Liver (tissue), 8 donors: ENCODE measurements at regions not wholly inside any gene's neighbourhood (a gene's known extent, or its start where the extent isn't known, plus 50 kb on each side); places are given as distances from the start of the nearest gene placed in this dataset.

Experiments
- DNase-seq: peaks from one replicate; pipeline ENCODE4 v3.0.0-alpha.2; 2017; ENCODE audit warnings: low spot score
- H3K27ac ChIP-seq, 2 donors: one replicate each; pipeline ENCODE4 v1.7.0; 2013; ENCODE audit warnings: inconsistent platforms in 2 of 2, low read length in 2 of 2, control low read depth in 1 of 2, low read depth in 1 of 2, mild to moderate bottlenecking in 1 of 2
- H3K27me3 ChIP-seq, 4 donors: one replicate each; pipeline versions ENCODE4 v1.6.1 to v1.7.0; 2013; ENCODE audit warnings: low read length in 3 of 4, inconsistent platforms in 1 of 4, mild to moderate bottlenecking in 1 of 4, moderate library complexity in 1 of 4; ENCODE audit not compliant: control insufficient read depth in 4 of 4, insufficient read depth in 4 of 4
- H3K36me3 ChIP-seq, 4 donors: one replicate each; pipeline versions ENCODE4 v1.6.1 to v1.7.0; 2013; ENCODE audit warnings: low read length in 3 of 4, mild to moderate bottlenecking in 3 of 4, low read depth in 1 of 4, moderate library complexity in 1 of 4; ENCODE audit not compliant: control insufficient read depth in 4 of 4, insufficient read depth in 3 of 4
- H3K4me1 ChIP-seq, 4 donors: one replicate each; pipeline versions ENCODE4 v1.6.1 to v1.7.0; 2013; ENCODE audit warnings: low read length in 3 of 4, mild to moderate bottlenecking in 3 of 4, moderate library complexity in 1 of 4; ENCODE audit not compliant: control insufficient read depth in 4 of 4, insufficient read depth in 4 of 4
- H3K4me3 ChIP-seq, 3 donors: one replicate each; pipeline versions ENCODE4 v1.6.1 to v1.7.0; 2013; ENCODE audit warnings: low read length in 3 of 3, control low read depth in 1 of 3, low read depth in 1 of 3, mild to moderate bottlenecking in 1 of 3
- H3K9ac ChIP-seq, 2 donors: one replicate each; pipeline ENCODE4 v1.7.0; 2013; ENCODE audit warnings: low read length in 2 of 2, mild to moderate bottlenecking in 2 of 2, moderate library complexity in 2 of 2, control low read depth in 1 of 2, low read depth in 1 of 2
- H3K9me3 ChIP-seq, 4 donors: one replicate each; pipeline versions ENCODE4 v1.6.1 to v1.7.0; 2013; ENCODE audit warnings: low read length in 3 of 4; ENCODE audit not compliant: control insufficient read depth in 4 of 4
- ATF3 ChIP-seq: IDR thresholded peaks from 2 replicates; pipeline ENCODE4 v1.6.1; 2016; ENCODE audit warnings: antibody characterized with exemption
- CTCF ChIP-seq: fragments of 150-350 bp; IDR thresholded peaks from 2 replicates; pipeline ENCODE4 v1.5.1; 2017; ENCODE audit warnings: improper control_type of control experiment, low read depth, low read length; ENCODE audit not compliant: missing input control
- EGR1 ChIP-seq, 2 donors: IDR thresholded peaks; 2 replicates each; pipeline ENCODE4 v1.6.1; 2016 to 2018; ENCODE audit warnings: antibody characterized with exemption in 2 of 2, low read depth in 2 of 2
- FOXA1 ChIP-seq: IDR thresholded peaks from 2 replicates; pipeline ENCODE4 v1.6.1; 2016; ENCODE audit warnings: antibody characterized with exemption
- FOXA2 ChIP-seq: IDR thresholded peaks from 2 replicates; pipeline ENCODE4 v1.6.1; 2016; ENCODE audit warnings: antibody characterized with exemption
- GABPA ChIP-seq, 2 donors: IDR thresholded peaks in 1 of 2; conservative IDR thresholded peaks in 1 of 2; 2 replicates each; pipeline ENCODE4 v1.6.1; 2016; ENCODE audit warnings: antibody characterized with exemption in 2 of 2, mild to moderate bottlenecking in 1 of 2, moderate library complexity in 1 of 2
- HNF4A ChIP-seq, 2 donors: conservative IDR thresholded peaks; 2 replicates each; pipeline ENCODE4 v1.6.1; 2016; ENCODE audit warnings: antibody characterized with exemption in 2 of 2, mild to moderate bottlenecking in 2 of 2
- HNF4G ChIP-seq: IDR thresholded peaks from 2 replicates; pipeline ENCODE4 v1.6.1; 2016; ENCODE audit warnings: antibody characterized with exemption
- JUND ChIP-seq, 2 donors: IDR thresholded peaks; 2 replicates each; pipeline ENCODE4 v1.6.1; 2016; ENCODE audit warnings: antibody characterized with exemption in 2 of 2
- MAX ChIP-seq: IDR thresholded peaks from 2 replicates; pipeline ENCODE4 v1.6.1; 2016; ENCODE audit warnings: antibody characterized with exemption
- RAD21 ChIP-seq, 2 donors: IDR thresholded peaks; 2 replicates each; pipeline ENCODE4 v1.6.1; 2016; ENCODE audit warnings: antibody characterized with exemption in 2 of 2, mild to moderate bottlenecking in 2 of 2
- REST ChIP-seq: IDR thresholded peaks from 2 replicates; pipeline ENCODE4 v1.6.1; 2016; ENCODE audit warnings: antibody characterized with exemption, mild to moderate bottlenecking
- RXRA ChIP-seq, 2 donors: IDR thresholded peaks; 2 replicates each; pipeline ENCODE4 v1.6.1; 2017 to 2018; ENCODE audit warnings: antibody characterized with exemption in 2 of 2, mild to moderate bottlenecking in 1 of 2
- SP1 ChIP-seq: IDR thresholded peaks from 2 replicates; pipeline ENCODE4 v1.6.1; 2018; ENCODE audit warnings: antibody characterized with exemption, mild to moderate bottlenecking
- TAF1 ChIP-seq: conservative IDR thresholded peaks from 2 replicates; pipeline ENCODE4 v1.6.1; 2016; ENCODE audit warnings: antibody characterized with exemption, mild to moderate bottlenecking
- YY1 ChIP-seq: IDR thresholded peaks from 2 replicates; pipeline ENCODE4 v1.6.1; 2016; ENCODE audit warnings: antibody characterized with exemption, mild to moderate bottlenecking
- ZBTB33 ChIP-seq: IDR thresholded peaks from 2 replicates; pipeline ENCODE4 v1.6.1; 2016; ENCODE audit warnings: antibody characterized with exemption
- WGBS: extraction: QIAGEN DNeasy Blood & Tissue Kit; methylation state at CpG from one replicate; pipeline ENCODE4 v1.1.7; 2013; 5-methylcytosine and 5-hydroxymethylcytosine counted together
- donor health status: healthy.
- donor health status: healthy.
- donor health status: healthy.
- donor health status: healthy.
- donor health status: healthy.

GRCh38 chr6:40710626-40711330, 123.6 kb upstream of the LRFN2 start:
- H3K36me3 ChIP-seq: no peaks in the 10 kb centered on the region
- H3K9ac ChIP-seq: no peak overlapping the region
- no peak overlapping the region for H3K4me3 ChIP-seq
- H3K9me3 ChIP-seq: peaks cover 0 to 4% (median 0%) of the 10 kb centered on the region in 4 donors
- no peak overlapping the region for H3K27ac ChIP-seq
- DNase-seq: no peak
- WGBS: 71% methylated on average over 5 of the region's 5 CpGs
- H3K27me3 ChIP-seq: no peaks in the 10 kb centered on the region
- no peaks in the 10 kb centered on the region for H3K4me1 ChIP-seq
- no peak for TF ChIP-seq ZBTB33
- no peak for TF ChIP-seq HNF4A (conservative IDR thresholded peaks at IDR 0.05)
- TF ChIP-seq MAX: no peak
- TF ChIP-seq HNF4G: no peak
- no peak for TF ChIP-seq ATF3
- no peak for TF ChIP-seq RXRA (IDR thresholded peaks at IDR 0.05)
- no peak for TF ChIP-seq TAF1
- TF ChIP-seq REST: no peak
- no peak for TF ChIP-seq GABPA (IDR thresholded peaks at IDR 0.05 in 1 of 2, conservative IDR thresholded peaks at IDR 0.05 in 1 of 2)
- no peak for TF ChIP-seq EGR1 (IDR thresholded peaks at IDR 0.05; ENCODE audit: low read depth in 2 of 2)
- no peak for TF ChIP-seq YY1
- TF ChIP-seq RAD21 (IDR thresholded peaks at IDR 0.05): no peak
- TF ChIP-seq SP1: no peak
- TF ChIP-seq FOXA2: no peak
- no peak for TF ChIP-seq CTCF
- no peak for TF ChIP-seq JUND (IDR thresholded peaks at IDR 0.05)
- TF ChIP-seq FOXA1: no peak
